H9 (cell line): ENCODE measurements at regions not wholly inside any gene's neighbourhood (a gene's known extent, or its start where the extent isn't known, plus 50 kb on each side); places are given as distances from the start of the nearest gene placed in this dataset.

Experiments
- DNase-seq: peaks from one replicate; pipeline ENCODE4 v3.0.0-alpha.2; 2017
- H2AFZ ChIP-seq: one replicate; pipeline ENCODE4 v1.6.1; 2013; ENCODE audit warnings: mild to moderate bottlenecking, low read length, control low read depth, moderate library complexity
- H2AK5ac ChIP-seq: 2 replicates; pipeline ENCODE4 v1.6.1; 2013; ENCODE audit warnings: low read length, control low read depth, mixed read lengths; ENCODE audit not compliant: insufficient read length
- H2BK120ac ChIP-seq: one replicate; pipeline ENCODE4 v1.6.1; 2013; ENCODE audit warnings: low read depth, mild to moderate bottlenecking, low read length, control low read depth, inconsistent platforms; ENCODE audit not compliant: poor library complexity, severe bottlenecking
- H2BK12ac ChIP-seq: 2 replicates; pipeline ENCODE4 v1.6.1; 2013; ENCODE audit warnings: low read length, control low read depth, mixed read lengths, low read depth; ENCODE audit not compliant: insufficient read length
- H2BK15ac ChIP-seq: 2 replicates; pipeline ENCODE4 v1.6.1; 2013; ENCODE audit warnings: low read depth, low read length, control low read depth
- H2BK20ac ChIP-seq: one replicate; pipeline ENCODE4 v1.6.1; 2013; ENCODE audit warnings: low read depth, mild to moderate bottlenecking, low read length, control low read depth, inconsistent platforms; ENCODE audit not compliant: poor library complexity, severe bottlenecking
- H2BK5ac ChIP-seq: 2 replicates; pipeline ENCODE4 v1.6.1; 2013; ENCODE audit warnings: low read length, control low read depth, mixed read lengths; ENCODE audit not compliant: insufficient read length
- H3K14ac ChIP-seq: 2 replicates; pipeline ENCODE4 v1.6.1; 2013; ENCODE audit warnings: low read length, control low read depth; ENCODE audit not compliant: insufficient read depth
- H3K18ac ChIP-seq: 2 replicates; pipeline ENCODE4 v1.6.1; 2013; ENCODE audit warnings: low read depth, mild to moderate bottlenecking, mixed read lengths, low read length, control low read depth; ENCODE audit not compliant: insufficient read length
- H3K23ac ChIP-seq: 2 replicates; pipeline ENCODE4 v1.6.1; 2013; ENCODE audit warnings: low read length, control low read depth, mixed read lengths, low read depth; ENCODE audit not compliant: insufficient read length
- H3K23me2 ChIP-seq: 2 replicates; pipeline ENCODE4 v1.6.1; 2013; ENCODE audit warnings: low read depth, mild to moderate bottlenecking, mixed read lengths, low read length, control low read depth; ENCODE audit not compliant: insufficient read length, poor library complexity, severe bottlenecking
- H3K27ac ChIP-seq: 2 replicates; pipeline ENCODE4 v1.5.1; 2013; ENCODE audit warnings: low read length, control low read depth, mixed read lengths, low read depth; ENCODE audit not compliant: insufficient read length
- H3K27me3 ChIP-seq: 2 replicates; pipeline ENCODE4 v1.6.1; 2013; ENCODE audit warnings: low read length, control low read depth, inconsistent platforms; ENCODE audit not compliant: insufficient read depth
- H3K4ac ChIP-seq: 2 replicates; pipeline ENCODE4 v1.6.1; 2013; ENCODE audit warnings: low read depth, mild to moderate bottlenecking, control low read depth, inconsistent platforms, low read length, moderate library complexity
- H3K4me1 ChIP-seq: 2 replicates; pipeline ENCODE4 v1.6.1; 2013; ENCODE audit warnings: low read length, control low read depth, inconsistent platforms; ENCODE audit not compliant: insufficient read depth
- H3K4me2 ChIP-seq: 2 replicates; pipeline ENCODE4 v1.6.1; 2013; ENCODE audit warnings: low read length, control low read depth, mixed read lengths; ENCODE audit not compliant: insufficient read length, insufficient read depth
- H3K56ac ChIP-seq: 2 replicates; pipeline ENCODE4 v1.6.1; 2013; ENCODE audit warnings: low read depth, mild to moderate bottlenecking, mixed read lengths, low read length, control low read depth; ENCODE audit not compliant: insufficient read length
- H3K79me1 ChIP-seq: 2 replicates; pipeline ENCODE4 v1.6.1; 2013; ENCODE audit warnings: low read depth, mild to moderate bottlenecking, moderate library complexity, low read length, control low read depth, inconsistent platforms; ENCODE audit not compliant: insufficient read depth, poor library complexity, severe bottlenecking
- H3K79me2 ChIP-seq: 2 replicates; pipeline ENCODE4 v1.6.1; 2013; ENCODE audit warnings: low read length, control low read depth, inconsistent platforms; ENCODE audit not compliant: insufficient read depth
- H3K9ac ChIP-seq: 2 replicates; pipeline ENCODE4 v1.6.1; 2013; ENCODE audit warnings: low read length, control low read depth, mixed read lengths; ENCODE audit not compliant: insufficient read length; ENCODE audit errors: extremely low read depth
- H3K9me3 ChIP-seq: one replicate; pipeline ENCODE4 v1.6.1; 2013; ENCODE audit warnings: low read depth, low read length, inconsistent platforms; ENCODE audit not compliant: control insufficient read depth
- H3T11ph ChIP-seq: one replicate; pipeline ENCODE4 v1.6.1; 2013; ENCODE audit warnings: mild to moderate bottlenecking, low read length, control low read depth, inconsistent platforms
- H4K20me1 ChIP-seq: one replicate; pipeline ENCODE4 v1.6.1; 2013; ENCODE audit not compliant: control insufficient read depth, insufficient read length, insufficient read depth
- H4K5ac ChIP-seq: 2 replicates; pipeline ENCODE4 v1.6.1; 2013; ENCODE audit warnings: low read depth, mild to moderate bottlenecking, mixed read lengths, low read length, control low read depth; ENCODE audit not compliant: insufficient read length
- H4K8ac ChIP-seq: replicated peaks from 2 replicates; pipeline ENCODE4 v1.6.1; 2013; ENCODE audit warnings: low read length, control low read depth, mixed read lengths, low read depth; ENCODE audit not compliant: insufficient read length
- H4K91ac ChIP-seq: 2 replicates; pipeline ENCODE4 v1.6.1; 2013; ENCODE audit warnings: low read depth, mild to moderate bottlenecking, moderate library complexity, mixed read lengths, low read length, control low read depth; ENCODE audit not compliant: insufficient read length
- H3K27ac Mint-ChIP-seq, 3 experiments: 2 replicates in 2 of 3; 3 replicates in 1 of 3; pipeline ENCODE4 v1.8.0; 2020 to 2021; ENCODE audit warnings: mixed read lengths in 3 of 3, mild to moderate bottlenecking in 1 of 3, moderate library complexity in 1 of 3
- H3K27me3 Mint-ChIP-seq: 2 replicates; pipeline ENCODE4 v1.8.0; 2021; ENCODE audit warnings: low read depth, mild to moderate bottlenecking, moderate library complexity, mixed read lengths
- H3K36me3 Mint-ChIP-seq, 3 experiments: 2 replicates in 2 of 3; 3 replicates in 1 of 3; pipeline ENCODE4 v1.8.0; 2020 to 2021; ENCODE audit warnings: low read depth in 3 of 3, mixed read lengths in 3 of 3; ENCODE audit not compliant: insufficient read depth in 1 of 3
- H3K4me1 Mint-ChIP-seq, 2 experiments: 2 replicates each; pipeline ENCODE4 v1.8.0; 2020; ENCODE audit warnings: mixed read lengths in 2 of 2
- H3K4me3 Mint-ChIP-seq, 2 experiments: 2 replicates in 1 of 2; 3 replicates in 1 of 2; pipeline ENCODE4 v1.8.0; 2020 to 2021; ENCODE audit warnings: mild to moderate bottlenecking in 2 of 2, mixed read lengths in 2 of 2, moderate library complexity in 1 of 2
- H3K9me3 Mint-ChIP-seq, 2 experiments: 2 replicates in 1 of 2; 3 replicates in 1 of 2; pipeline ENCODE4 v1.8.0; 2020; ENCODE audit warnings: mild to moderate bottlenecking in 2 of 2, mixed read lengths in 2 of 2, moderate library complexity in 1 of 2
- WGBS: extraction: QIAGEN DNeasy Blood & Tissue Kit; methylation state at CpG from one replicate; pipeline ENCODE4 v1.1.7; 2013; ENCODE audit warnings: missing lambda C conversion rate, low lambda C conversion rate, mixed read lengths; ENCODE audit not compliant: insufficient read length; ENCODE audit errors: extremely low coverage; 5-methylcytosine and 5-hydroxymethylcytosine counted together
- TF ChIP-seq, protein P1 (sequence below): fragments of 200-600 bp; sonication (generic); conservative IDR thresholded peaks from 3 replicates; pipeline ENCODE4 v1.8.0; 2021; ENCODE audit warnings: antibody characterized with exemption, mild to moderate bottlenecking

DNA sequence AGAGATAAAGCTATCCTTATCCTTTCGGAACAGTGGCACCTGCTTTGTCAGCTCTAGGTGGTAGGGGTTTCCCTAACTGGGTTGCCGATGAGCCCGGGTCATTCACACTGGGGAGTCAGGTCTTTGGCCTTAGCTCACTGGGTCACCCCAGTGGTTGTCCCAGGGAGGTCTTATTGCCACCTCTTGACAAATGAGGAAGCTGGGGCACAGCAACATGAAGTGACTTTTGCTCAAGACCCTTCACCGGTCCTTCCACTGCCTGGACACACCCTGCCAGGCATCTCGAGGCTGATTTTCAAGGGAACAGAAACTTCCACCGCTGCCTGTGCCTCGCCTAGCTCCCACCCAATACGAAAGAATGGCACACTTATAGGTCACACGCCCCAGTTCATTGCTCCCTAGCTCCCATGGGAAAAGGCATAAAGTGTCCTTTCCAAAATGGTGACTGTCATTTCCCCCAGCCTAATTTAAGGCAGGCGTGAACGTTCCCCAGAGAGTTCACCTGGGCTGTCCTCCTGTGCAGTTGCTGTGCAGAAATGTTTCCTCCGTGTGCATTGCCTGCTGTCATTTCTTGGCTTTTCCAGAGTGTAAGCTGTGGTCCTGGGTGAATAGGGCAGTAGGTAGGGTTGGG lies 156.1 kb upstream of the CCND2 start:
- Histone ChIP-seq H2BK120ac (no peak overlapping the region), H3K79me2 (no peaks in the 10 kb centered on the region), H3K4me2 (no peak overlapping the region), H3K56ac (no peak overlapping the region), H3K14ac (no peak overlapping the region), H2BK12ac (no peak overlapping the region), H3K4ac (no peak overlapping the region), H4K20me1 (no peaks in the 10 kb centered on the region), H2BK15ac (no peak overlapping the region), H3T11ph (no peak overlapping the region), H2BK5ac (no peak overlapping the region), H2AFZ (no peak overlapping the region), H3K23ac (no peak overlapping the region), H3K4me1 (peaks cover 10% of the 10 kb centered on the region; the same call in 1 of the 2 replicates), H2BK20ac (no peak overlapping the region), H4K8ac (no peak overlapping the region), H4K5ac (no peak overlapping the region), H3K18ac (no peak overlapping the region), H3K27ac (no peak overlapping the region), H3K79me1 (no peaks in the 10 kb centered on the region), H3K23me2 (no peaks in the 10 kb centered on the region), H3K9ac (no peak overlapping the region), H2AK5ac (no peak overlapping the region), H4K91ac (no peak overlapping the region), H3K27me3 (no peaks in the 10 kb centered on the region), H3K9me3 (no peaks in the 10 kb centered on the region)
- no peaks in the 10 kb centered on the region for H3K9me3 Mint-ChIP-seq
- TF ChIP-seq, protein P1, sequence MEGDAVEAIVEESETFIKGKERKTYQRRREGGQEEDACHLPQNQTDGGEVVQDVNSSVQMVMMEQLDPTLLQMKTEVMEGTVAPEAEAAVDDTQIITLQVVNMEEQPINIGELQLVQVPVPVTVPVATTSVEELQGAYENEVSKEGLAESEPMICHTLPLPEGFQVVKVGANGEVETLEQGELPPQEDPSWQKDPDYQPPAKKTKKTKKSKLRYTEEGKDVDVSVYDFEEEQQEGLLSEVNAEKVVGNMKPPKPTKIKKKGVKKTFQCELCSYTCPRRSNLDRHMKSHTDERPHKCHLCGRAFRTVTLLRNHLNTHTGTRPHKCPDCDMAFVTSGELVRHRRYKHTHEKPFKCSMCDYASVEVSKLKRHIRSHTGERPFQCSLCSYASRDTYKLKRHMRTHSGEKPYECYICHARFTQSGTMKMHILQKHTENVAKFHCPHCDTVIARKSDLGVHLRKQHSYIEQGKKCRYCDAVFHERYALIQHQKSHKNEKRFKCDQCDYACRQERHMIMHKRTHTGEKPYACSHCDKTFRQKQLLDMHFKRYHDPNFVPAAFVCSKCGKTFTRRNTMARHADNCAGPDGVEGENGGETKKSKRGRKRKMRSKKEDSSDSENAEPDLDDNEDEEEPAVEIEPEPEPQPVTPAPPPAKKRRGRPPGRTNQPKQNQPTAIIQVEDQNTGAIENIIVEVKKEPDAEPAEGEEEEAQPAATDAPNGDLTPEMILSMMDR = no peak
- WGBS = no CpG with 5 or more reads among the region's 12 CpGs
- H3K36me3 Mint-ChIP-seq = no peaks in the 10 kb centered on the region
- no peak overlapping the region; a peak in 1 of 5 replicates for H3K4me3 Mint-ChIP-seq
- peaks cover 25 to 31% of the 10 kb centered on the region in 2 experiments for H3K4me1 Mint-ChIP-seq
- H3K27ac Mint-ChIP-seq = peak overlapping the region in 1 of 3 experiments; percentile 57; a peak in 1 of 7 replicates
- DNase-seq = peak; percentile 27
- peaks cover 23% of the 10 kb centered on the region for H3K27me3 Mint-ChIP-seq
